HG03175 (cell line): ENCODE measurements at regions not wholly inside any gene's neighbourhood (a gene's known extent, or its start where the extent isn't known, plus 50 kb on each side); places are given as distances from the start of the nearest gene placed in this dataset.

ENCODE experiments used
- ATAC-seq: cut with Tn5 transposase; IDR thresholded peaks from one replicate; pipeline ENCODE4 v1.9.1; 2021; ENCODE audit warnings: mild to moderate bottlenecking, moderate library complexity; ENCODE audit not compliant: unreplicated experiment

DNA sequence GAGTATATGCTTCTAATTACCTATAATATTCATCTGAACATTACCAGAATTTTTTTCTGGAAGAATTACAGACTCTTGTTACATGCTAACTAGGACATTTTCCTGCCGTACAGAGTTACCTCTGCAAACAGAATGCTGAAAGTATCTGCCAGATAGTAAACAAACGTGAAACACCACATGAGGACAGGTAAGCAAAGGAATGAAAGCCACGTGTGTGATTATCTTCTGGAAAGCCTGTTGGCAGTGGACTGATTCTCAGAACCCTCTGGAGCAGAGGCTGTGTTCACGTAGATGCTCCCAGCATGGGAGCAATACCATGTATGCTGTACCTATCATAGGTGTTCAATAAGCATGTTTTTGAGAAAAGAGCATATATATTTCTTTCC, 472.6 kb downstream of the ENC1 start:
- ATAC-seq: no peak

- no peak for ATAC-seq
Measured at GRCh38 chr5:74167206-74167929, 473.2 kb downstream of the ENC1 start.

DNA sequence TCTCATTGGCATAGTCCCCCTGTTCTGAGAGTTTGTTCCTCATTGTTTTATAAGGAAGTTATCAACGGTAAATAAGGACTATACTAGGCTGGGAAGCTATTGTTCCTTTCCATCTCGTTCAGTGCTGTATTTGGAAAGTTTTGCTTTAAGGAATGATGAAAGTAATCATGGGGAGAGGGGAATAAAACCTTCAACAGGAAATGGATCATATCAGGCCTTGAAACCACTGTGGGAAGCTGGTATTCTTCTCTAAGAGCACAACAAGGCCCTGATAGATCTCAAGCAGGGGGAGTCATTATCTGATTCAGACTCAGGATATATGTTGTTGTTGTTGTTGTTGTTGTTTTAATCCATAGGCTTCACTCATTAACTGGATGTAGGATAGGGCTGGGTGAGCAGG, 474.5 kb downstream of the ENC1 start:
- no peak for ATAC-seq

GRCh38 chr5:74164725-74165235, 475.7 kb downstream of the ENC1 start:
- no peak for ATAC-seq

DNA sequence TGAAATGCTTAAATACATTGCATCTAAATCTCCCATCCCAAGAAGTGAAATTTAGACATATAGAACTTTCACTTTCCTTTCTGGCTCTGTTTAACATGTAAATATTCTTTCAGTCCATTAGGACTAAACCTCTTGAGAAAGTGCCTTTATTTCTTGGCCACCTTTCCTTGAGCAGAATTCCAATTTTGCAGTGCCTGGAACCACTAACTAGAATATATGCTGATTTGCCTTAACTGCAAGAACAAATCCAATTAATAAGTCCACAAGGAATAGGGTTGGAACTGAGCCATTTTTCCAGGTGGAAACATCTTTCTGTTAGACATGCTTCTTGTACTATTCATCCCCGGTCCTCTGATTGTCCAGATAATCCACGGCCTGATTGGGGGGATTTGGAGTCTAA, 478.0 kb downstream of the ENC1 start:
- ATAC-seq: no peak

DNA sequence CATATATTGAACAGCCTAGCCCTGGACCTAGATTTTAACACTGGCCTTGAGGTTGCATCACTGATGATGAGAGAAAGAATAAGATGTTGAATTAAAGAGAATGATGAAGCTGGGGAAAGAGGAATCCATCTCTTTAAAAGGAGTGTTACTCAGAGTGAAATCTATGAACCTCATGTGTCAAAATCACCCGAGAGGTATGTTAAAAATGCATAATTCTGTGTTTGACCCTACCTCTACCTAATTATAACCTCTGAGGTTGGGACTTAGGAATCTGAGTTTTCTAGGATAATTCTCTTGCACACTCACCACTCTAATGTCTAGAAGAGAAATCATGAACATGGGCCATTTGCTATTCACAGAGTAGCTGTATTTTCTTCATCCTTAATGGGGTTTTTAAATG, 479.4 kb downstream of the ENC1 start:
- no peak for ATAC-seq

- ATAC-seq: no peak
Measured at GRCh38 chr5:74156728-74157383, 483.7 kb downstream of the ENC1 start.

DNA sequence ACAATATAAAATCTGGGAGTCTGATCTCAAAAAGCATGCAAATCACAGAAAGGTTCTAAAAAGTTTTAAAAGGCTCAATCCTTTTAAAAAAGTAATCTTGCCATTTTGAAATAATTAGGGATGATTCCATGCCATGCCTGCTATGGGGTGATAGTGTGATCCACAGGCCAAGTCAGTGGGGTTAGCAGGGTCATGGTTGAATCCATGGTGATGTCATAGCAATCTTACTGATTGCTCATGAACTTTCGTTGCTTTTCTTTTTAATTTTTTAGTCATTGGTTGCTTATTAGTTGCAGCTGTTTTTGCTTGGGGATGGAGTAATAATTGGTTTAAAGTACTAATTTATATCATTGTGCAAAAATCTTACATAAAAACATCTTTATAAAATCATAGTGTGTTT, 485.0 kb downstream of the ENC1 start:
- ATAC-seq: no peak

DNA sequence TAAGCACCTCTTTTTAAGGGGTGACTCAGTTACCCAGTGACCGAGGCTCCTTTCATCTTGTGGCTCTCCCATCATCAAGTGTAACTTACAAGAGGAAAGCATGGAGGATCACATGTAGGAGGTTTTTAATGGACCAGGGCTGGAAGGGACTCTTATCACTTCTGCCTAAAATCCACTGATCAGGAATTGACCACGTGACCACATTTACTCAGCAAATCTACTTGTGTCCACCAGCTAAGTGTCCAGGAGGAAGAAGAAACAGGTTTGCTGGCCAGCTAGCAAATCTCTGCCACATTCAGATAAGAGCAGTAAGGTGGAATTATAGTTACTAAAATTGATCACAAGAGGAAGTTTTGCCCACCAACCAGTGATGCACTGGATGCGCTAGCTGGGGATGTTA, 486.0 kb downstream of the ENC1 start:
- no peak for ATAC-seq

GRCh38 chr5:74153255-74153790, 487.2 kb downstream of the ENC1 start:
- no peak for ATAC-seq

DNA sequence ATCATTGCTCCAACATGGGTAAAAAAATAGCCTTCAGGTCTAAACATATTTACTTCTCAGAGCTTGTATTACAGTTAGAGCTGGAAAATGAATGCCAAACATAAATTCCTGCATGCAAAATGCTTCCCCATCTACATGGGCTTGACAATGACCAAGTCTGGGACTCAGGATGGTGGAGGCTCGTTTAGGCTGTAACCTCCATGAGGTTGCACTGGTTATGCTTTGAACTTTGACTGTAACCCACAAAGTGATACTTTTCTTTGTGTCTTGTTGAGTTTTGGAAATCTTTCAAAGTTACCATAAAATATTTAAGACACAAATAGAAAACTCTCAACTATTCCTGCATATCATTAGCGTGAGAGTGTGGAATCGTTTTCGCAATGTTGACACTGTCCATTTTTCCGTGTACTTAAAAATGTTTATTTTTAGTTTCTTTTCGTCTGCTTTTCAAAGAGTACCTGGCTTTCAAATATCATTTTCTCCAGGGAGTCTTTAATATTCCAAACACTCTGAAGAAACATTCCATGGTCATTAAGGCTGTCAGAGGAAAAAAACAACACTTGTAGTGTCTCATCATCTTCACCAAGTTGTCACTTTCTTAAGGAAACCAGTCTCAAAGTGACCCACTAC, 487.8 kb downstream of the ENC1 start:
- no peak for ATAC-seq

DNA sequence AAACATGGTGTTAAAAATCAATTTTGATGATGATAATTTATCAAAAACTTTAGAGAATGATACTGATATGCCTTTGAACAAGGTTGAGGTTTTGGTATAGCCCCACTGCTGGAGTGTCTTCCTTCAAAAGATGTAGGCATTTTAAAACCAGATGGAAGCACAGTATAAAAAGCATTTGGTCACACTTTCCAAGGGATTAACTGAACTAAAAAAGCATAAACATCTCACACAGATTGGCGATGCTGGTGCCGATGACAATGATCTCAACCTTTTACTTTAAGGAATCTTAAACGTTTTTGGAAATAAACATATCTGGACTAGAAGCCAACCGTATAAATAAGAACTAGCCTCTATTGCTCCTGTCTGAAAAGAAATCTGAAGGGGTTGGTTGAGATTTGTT, 488.4 kb downstream of the ENC1 start:
- ATAC-seq: no peak

GRCh38 chr5:74149395-74149794, 491.1 kb downstream of the ENC1 start:
- ATAC-seq: no peak

DNA sequence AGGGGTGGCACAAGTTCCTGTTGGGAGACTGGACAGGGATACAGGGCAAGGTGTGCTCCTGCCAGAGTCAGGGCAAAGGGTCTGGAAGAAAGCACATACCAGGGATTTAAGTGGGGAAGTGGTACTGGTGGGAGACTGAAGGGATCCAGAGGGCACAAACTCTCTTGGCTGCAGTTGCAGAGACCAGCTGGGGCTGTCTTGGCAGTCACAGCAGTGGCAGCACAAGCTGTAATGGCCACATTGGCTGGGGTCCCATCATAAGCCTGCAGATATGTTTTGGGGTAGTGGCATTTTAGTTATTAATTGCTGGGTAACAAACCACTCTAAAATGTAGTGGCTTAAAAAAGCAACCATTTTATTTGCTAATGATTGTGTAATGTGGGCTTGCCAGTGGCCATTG, 492.2 kb downstream of the ENC1 start:
- ATAC-seq: no peak

DNA sequence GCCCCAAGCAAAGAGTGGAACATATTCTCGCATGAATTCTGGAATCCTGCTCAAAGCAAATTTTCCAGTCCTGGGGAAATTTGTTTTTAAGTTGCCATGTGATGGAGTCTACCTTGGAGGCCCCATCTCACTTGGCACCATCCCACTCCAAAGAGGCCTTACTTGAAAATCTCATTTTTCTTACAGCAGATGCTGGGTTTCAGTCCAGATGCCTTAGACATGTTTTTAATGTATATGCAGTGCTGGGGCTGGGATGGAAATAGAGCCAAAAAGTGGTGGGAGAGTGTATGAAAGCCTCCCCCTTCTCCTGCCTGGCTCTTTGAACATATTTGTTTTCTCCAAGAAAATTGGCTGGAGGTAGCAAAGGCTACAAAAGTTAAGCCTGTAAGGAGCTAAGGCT, 493.7 kb downstream of the ENC1 start:
- ATAC-seq: no peak

DNA sequence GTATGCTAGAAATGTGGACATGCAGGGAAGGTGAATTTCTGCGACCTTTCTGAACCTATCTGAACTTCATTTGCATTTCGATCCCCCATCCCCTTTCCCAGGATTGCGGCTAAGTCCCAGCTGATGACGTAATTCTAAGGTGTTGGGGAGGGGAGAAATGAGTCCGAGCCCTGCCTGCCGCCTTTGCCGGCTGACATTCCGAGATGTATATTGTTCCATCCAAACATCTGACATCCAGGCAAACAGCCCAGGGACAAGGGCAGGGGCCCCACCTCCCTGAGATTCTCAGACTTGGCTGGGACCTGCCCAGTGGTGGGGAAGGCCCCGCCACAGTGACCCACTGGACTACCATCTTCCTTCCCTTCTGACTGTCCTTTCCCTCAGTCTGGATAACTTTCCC, 494.6 kb downstream of the ENC1 start:
- no peak for ATAC-seq

- no peak for ATAC-seq
Measured at GRCh38 chr5:74143721-74144330, 496.7 kb downstream of the ENC1 start.

DNA sequence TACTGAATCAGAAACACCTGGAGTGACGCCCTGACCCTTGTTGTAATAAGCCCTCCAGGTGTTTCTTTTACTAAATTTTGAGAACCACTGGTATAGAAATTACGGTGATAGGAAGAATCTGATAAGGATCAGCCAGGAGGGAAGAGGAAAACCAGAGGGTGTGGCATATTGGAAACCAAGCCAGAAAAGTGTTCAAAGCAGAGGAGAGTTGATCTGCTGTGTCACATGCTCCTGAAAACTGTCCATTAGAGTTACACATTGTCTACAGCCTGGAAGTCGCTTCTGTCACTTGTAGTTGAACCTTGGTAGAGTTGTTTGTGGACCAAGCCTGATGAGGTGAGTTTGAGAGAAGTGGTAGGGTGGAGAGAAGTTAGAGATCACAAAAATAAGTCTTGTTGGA, 497.4 kb downstream of the ENC1 start:
- no peak for ATAC-seq

DNA sequence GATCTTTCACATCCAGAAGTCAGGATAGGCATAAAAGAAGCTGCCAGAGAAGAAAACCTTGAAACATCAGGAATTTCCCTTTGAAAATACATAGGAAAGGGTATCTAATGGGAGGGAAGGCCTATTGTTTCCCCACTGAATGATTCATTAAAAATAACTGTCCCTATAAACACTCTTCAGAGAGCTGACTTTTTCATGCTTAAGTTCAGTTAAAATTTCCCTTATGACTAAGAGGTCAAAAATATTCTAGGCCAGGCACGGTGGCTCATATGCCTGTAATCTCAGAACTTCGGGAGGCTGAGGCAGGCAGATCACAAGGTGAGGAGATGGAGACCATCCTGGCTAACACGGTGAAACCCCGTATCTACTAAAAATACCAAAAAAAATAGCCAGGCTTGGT, 499.5 kb downstream of the ENC1 start:
- no peak for ATAC-seq

DNA sequence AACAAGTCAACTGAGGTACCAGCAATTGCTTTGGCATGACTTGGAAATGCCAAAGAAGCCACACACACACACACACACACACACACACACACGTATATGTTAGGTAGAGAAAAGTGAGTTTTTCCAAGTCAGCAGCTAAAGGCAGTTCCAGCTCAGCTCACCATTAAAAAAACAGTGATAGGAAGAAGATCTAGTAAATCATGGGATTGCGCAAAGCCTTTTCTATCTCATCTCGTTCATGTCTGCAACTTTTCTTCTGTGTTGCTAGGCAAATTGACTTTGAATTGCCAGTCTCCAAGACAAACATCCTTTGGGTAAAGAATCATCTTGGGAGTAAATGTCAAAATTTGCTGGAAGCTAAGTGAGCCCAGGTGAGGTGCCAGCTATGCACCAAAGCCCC, 500.1 kb downstream of the ENC1 start:
- no peak for ATAC-seq

DNA sequence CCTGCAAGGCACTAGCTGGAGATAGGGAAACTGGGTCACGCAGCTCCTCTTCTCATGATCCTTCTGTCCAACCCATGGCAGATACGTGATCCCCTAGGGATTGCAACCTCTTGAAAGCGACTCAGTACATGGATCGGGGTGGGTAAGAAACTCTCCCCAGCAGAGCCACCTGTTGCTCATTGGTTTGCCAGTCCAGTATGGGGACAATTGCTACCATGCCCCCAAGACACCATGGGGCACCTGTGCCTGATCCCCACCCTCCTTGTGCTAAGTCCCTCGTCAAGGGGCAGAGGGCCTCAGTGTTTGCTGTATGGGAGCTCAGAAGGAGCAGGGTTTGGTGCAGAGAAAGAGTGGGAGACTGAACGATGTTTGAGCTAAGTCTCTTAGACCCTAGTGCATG, 500.9 kb downstream of the ENC1 start:
- ATAC-seq: no peak

GRCh38 chr5:74138721-74139120, 501.8 kb downstream of the ENC1 start:
- no peak for ATAC-seq
